Osteocyte (in vitro differentiated cells): ENCODE measurements at regions not wholly inside any gene's neighbourhood (a gene's known extent, or its start where the extent isn't known, plus 50 kb on each side); places are given as distances from the start of the nearest gene placed in this dataset.

Source experiments
- DNase-seq: peaks from one replicate; pipeline ENCODE4 v3.0.0; 2021; ENCODE audit warnings: mixed read lengths; ENCODE audit not compliant: unreplicated experiment; ENCODE audit errors: extremely low spot score
- H3K27ac Mint-ChIP-seq: one replicate; pipeline ENCODE4 v1.8.0; 2021; ENCODE audit warnings: mild to moderate bottlenecking, mixed read lengths; ENCODE audit not compliant: unreplicated experiment
- H3K27me3 Mint-ChIP-seq: one replicate; pipeline ENCODE4 v1.8.0; 2021; ENCODE audit warnings: mixed read lengths; ENCODE audit not compliant: unreplicated experiment
- H3K36me3 Mint-ChIP-seq: one replicate; pipeline ENCODE4 v1.8.0; 2021; ENCODE audit warnings: mixed read lengths; ENCODE audit not compliant: unreplicated experiment
- H3K4me1 Mint-ChIP-seq: one replicate; pipeline ENCODE4 v1.8.0; 2021; ENCODE audit warnings: mixed read lengths; ENCODE audit not compliant: unreplicated experiment
- H3K4me3 Mint-ChIP-seq: one replicate; pipeline ENCODE4 v1.8.0; 2021; ENCODE audit warnings: mild to moderate bottlenecking, moderate library complexity, mixed read lengths; ENCODE audit not compliant: unreplicated experiment
- H3K9me3 Mint-ChIP-seq: one replicate; pipeline ENCODE4 v1.8.0; 2021; ENCODE audit warnings: mixed read lengths; ENCODE audit not compliant: unreplicated experiment
- CTCF ChIP-seq: fragments of 200-600 bp; sonication (generic); IDR thresholded peaks from 2 replicates; pipeline ENCODE4 v1.5.0; 2021; ENCODE audit warnings: antibody characterized with exemption, mild to moderate bottlenecking, moderate library complexity

GRCh38 chr5:107313921-107314320, 356.8 kb downstream of the EFNA5 start:
- peaks cover 8% of the 10 kb centered on the region for H3K9me3 Mint-ChIP-seq
- H3K36me3 Mint-ChIP-seq: no peaks in the 10 kb centered on the region
- no peaks in the 10 kb centered on the region for H3K27me3 Mint-ChIP-seq
- no peak for TF ChIP-seq CTCF
- no peak for DNase-seq
- no peak overlapping the region for H3K27ac Mint-ChIP-seq
- peaks cover 11% of the 10 kb centered on the region for H3K4me1 Mint-ChIP-seq
- H3K4me3 Mint-ChIP-seq: no peak overlapping the region

DNA sequence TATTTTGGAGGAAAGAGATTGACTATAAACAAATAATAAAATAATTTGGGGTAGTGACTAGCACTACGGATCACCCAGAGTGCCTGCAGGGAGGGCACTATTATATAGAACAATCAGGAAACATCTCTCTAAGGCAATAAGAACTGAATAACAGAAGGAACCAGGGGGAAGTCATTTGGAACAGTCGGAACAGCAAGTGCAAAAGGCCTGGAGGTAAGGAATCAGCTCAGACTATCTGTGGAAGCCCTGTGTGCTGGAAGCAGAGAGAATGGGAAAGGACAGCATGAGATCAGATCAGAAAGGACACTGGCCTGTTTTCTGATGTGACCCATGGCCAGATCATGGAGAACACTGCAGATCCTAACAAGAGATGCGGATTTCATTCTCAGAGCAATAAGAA, 357.6 kb downstream of the EFNA5 start:
- Mint-ChIP-seq H3K27ac (no peak overlapping the region), H3K36me3 (no peaks in the 10 kb centered on the region), H3K4me1 (peaks cover 11% of the 10 kb centered on the region), H3K4me3 (no peak overlapping the region), H3K9me3 (peaks cover 8% of the 10 kb centered on the region), H3K27me3 (no peaks in the 10 kb centered on the region)
- TF ChIP-seq CTCF: no peak
- DNase-seq: no peak

- TF ChIP-seq CTCF: no peak
- DNase-seq: no peak
- no peak overlapping the region for H3K27ac Mint-ChIP-seq
- H3K27me3 Mint-ChIP-seq: peaks cover 1% of the 10 kb centered on the region
- H3K4me1 Mint-ChIP-seq: peaks cover 11% of the 10 kb centered on the region
- H3K36me3 Mint-ChIP-seq: no peaks in the 10 kb centered on the region
- H3K9me3 Mint-ChIP-seq: peaks cover 8% of the 10 kb centered on the region
- H3K4me3 Mint-ChIP-seq: no peak overlapping the region
Observed at GRCh38 chr5:107310181-107310580, 360.6 kb downstream of the EFNA5 start.

DNA sequence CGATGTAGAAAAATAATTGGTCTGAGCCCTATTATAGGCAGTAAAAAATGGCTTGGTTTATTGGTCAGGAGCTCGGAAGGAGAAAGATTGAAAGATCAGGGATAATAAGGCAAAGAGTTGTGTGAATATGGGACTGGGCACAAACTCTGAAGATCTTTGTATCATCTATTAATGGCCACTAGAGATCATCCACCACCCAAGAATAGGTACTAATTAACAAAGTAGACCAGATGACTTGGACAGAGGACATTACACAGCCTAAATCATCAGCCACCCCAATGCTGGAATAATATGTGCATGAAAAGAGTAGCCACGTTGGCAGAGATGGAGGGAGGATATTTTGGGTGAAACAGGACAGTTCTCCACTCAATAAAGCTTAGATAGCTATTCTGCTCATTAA, 364.1 kb downstream of the EFNA5 start:
- H3K9me3 Mint-ChIP-seq: peaks cover 5% of the 10 kb centered on the region
- no peak for DNase-seq
- peaks cover 6% of the 10 kb centered on the region for H3K4me1 Mint-ChIP-seq
- H3K36me3 Mint-ChIP-seq: no peaks in the 10 kb centered on the region
- no peak overlapping the region for H3K4me3 Mint-ChIP-seq
- TF ChIP-seq CTCF: no peak
- H3K27me3 Mint-ChIP-seq: peaks cover 2% of the 10 kb centered on the region
- H3K27ac Mint-ChIP-seq: no peak overlapping the region

DNA sequence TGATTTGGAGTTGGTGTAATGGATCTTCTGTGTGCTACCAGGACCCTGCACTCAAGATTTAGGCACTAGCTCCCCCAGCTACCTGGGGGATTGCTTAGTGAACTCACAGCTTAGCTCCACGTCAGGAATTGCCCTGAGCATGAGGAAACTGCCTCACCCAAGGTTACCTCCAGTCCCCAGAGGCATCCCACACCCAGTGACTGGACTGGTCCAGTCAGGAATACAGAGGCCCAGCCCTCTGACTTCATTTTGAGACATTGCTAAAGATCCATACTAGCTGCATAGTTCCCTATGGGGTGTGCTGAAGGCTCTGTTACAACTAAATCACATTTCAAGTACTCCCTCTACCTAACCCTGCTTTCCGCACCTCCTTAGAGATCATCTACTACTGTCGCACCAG, 364.7 kb downstream of the EFNA5 start:
- no peak for DNase-seq
- TF ChIP-seq CTCF: no peak
- H3K4me3 Mint-ChIP-seq: no peak overlapping the region
- H3K9me3 Mint-ChIP-seq: peaks cover 5% of the 10 kb centered on the region
- no peak overlapping the region for H3K27ac Mint-ChIP-seq
- peaks cover 9% of the 10 kb centered on the region for H3K4me1 Mint-ChIP-seq
- peaks cover 2% of the 10 kb centered on the region for H3K27me3 Mint-ChIP-seq
- H3K36me3 Mint-ChIP-seq: no peaks in the 10 kb centered on the region
